ENCODE measurements at regions not wholly inside any gene's neighbourhood (a gene's known extent, or its start where the extent isn't known, plus 50 kb on each side); places are given as distances from the start of the nearest gene placed in this dataset.

GRCh38 chr4:100722133-100722532 lies 204.3 kb upstream of the EMCN start:
- no peak overlapping the region for H2BK5ac ChIP-seq (ENCODE audit: insufficient read length, low read length)
- H3K79me1 ChIP-seq (ENCODE audit: insufficient read depth, low read depth, low read length, poor library complexity, severe bottlenecking), result no peaks in the 10 kb centered on the region
- no CpG with 5 or more reads among the region's 2 CpGs for WGBS (ENCODE audit: extremely low coverage, insufficient read length, low lambda C conversion rate)
- no peak overlapping the region for H3K14ac ChIP-seq (ENCODE audit: insufficient read depth, low read length)
- H3K4me2 ChIP-seq (ENCODE audit: insufficient read depth, insufficient read length, low read length), result no peak overlapping the region
- H3K4ac ChIP-seq (ENCODE audit: low read depth, low read length), result no peak overlapping the region
- Mint-ChIP-seq H3K4me1 (peaks cover 0 to 4% of the 10 kb centered on the region in 2 experiments; a peak in 2 of 4 replicates), H3K36me3 (ENCODE audit: insufficient read depth in 1 of 3, low read depth in 3 of 3) (no peaks in the 10 kb centered on the region; a peak in 1 of 7 replicates), H3K4me3 (no peak overlapping the region), H3K27me3 (ENCODE audit: low read depth) (no peaks in the 10 kb centered on the region), H3K27ac (no peak overlapping the region), H3K9me3 (no peaks in the 10 kb centered on the region)
- no peak for DNase-seq
- H3T11ph ChIP-seq (ENCODE audit: low read length), result no peak overlapping the region
- H4K8ac ChIP-seq (replicated peaks; ENCODE audit: insufficient read length, low read depth, low read length), result no peak overlapping the region
- H3K23ac ChIP-seq (ENCODE audit: insufficient read length, low read depth, low read length), result no peak overlapping the region
- no peaks in the 10 kb centered on the region for H3K79me2 ChIP-seq (ENCODE audit: insufficient read depth, low read length)
- no peaks in the 10 kb centered on the region for H3K9me3 ChIP-seq (ENCODE audit: control insufficient read depth, low read depth, low read length)
- H2BK120ac ChIP-seq (ENCODE audit: low read depth, low read length, poor library complexity, severe bottlenecking), result no peak overlapping the region
- H2BK20ac ChIP-seq (ENCODE audit: low read depth, low read length, poor library complexity, severe bottlenecking), result no peak overlapping the region
- H4K5ac ChIP-seq (ENCODE audit: insufficient read length, low read depth, low read length), result no peak overlapping the region
- no peaks in the 10 kb centered on the region for H3K4me1 ChIP-seq (ENCODE audit: insufficient read depth, low read length)
- no peak overlapping the region for H3K27ac ChIP-seq (ENCODE audit: insufficient read length, low read depth, low read length)
- no peak overlapping the region for H3K9ac ChIP-seq (ENCODE audit: extremely low read depth, insufficient read length, low read length)
- H2BK15ac ChIP-seq (ENCODE audit: low read depth, low read length), result no peak overlapping the region
- H3K23me2 ChIP-seq (ENCODE audit: insufficient read length, low read depth, low read length, poor library complexity, severe bottlenecking), result no peaks in the 10 kb centered on the region
- no peak overlapping the region for H3K18ac ChIP-seq (ENCODE audit: insufficient read length, low read depth, low read length)
- no peak overlapping the region for H4K91ac ChIP-seq (ENCODE audit: insufficient read length, low read depth, low read length)
- H4K20me1 ChIP-seq (ENCODE audit: control insufficient read depth, insufficient read depth, insufficient read length), result no peaks in the 10 kb centered on the region
- TF ChIP-seq CTCF (conservative IDR thresholded peaks at IDR 0.05), result no peak
- no peak overlapping the region for H2AK5ac ChIP-seq (ENCODE audit: insufficient read length, low read length)
- H2BK12ac ChIP-seq (ENCODE audit: insufficient read length, low read depth, low read length), result no peak overlapping the region
- H2AFZ ChIP-seq (ENCODE audit: low read length), result no peak overlapping the region
- H3K27me3 ChIP-seq (ENCODE audit: insufficient read depth, low read length), result no peaks in the 10 kb centered on the region
- H3K56ac ChIP-seq (ENCODE audit: insufficient read length, low read depth, low read length), result no peak overlapping the region

Data from H9 (cell line).